ENCODE measurements at regions not wholly inside any gene's neighbourhood (a gene's known extent, or its start where the extent isn't known, plus 50 kb on each side); places are given as distances from the start of the nearest gene placed in this dataset.

DNA sequence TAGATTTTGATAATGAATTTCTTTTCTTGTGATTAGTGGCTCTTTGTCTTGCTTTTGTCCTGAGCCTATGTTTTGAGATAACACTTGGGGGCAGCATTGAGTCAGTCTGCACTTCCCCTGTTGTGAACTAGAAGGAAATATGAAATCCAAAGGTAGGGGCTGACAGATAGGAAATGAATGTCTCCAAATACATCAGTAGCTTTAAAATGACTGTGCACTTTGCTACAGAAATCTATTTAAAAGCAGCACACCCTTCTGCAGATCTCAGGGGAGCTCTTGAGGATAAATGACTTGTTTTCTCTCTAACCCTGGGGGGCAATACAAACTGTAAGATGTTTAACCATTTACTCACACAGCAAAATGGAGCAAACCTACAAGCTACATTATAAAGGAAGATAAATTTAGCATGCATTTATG is 176.0 kb upstream of the MYO3A start:
- TF ChIP-seq ZNF70 (CRISPR knock-in tag; IDR thresholded peaks at IDR 0.05) (no peak), CSDC2 (CRISPR knock-in tag; IDR thresholded peaks at IDR 0.05) (no peak), ZFP3 (CRISPR knock-in tag; IDR thresholded peaks at IDR 0.05) (no peak), ZNF565 (CRISPR knock-in tag; conservative IDR thresholded peaks at IDR 0.05; ENCODE audit: low read depth) (no peak), OSR1 (CRISPR knock-in tag; IDR thresholded peaks at IDR 0.05) (no peak), ZC3H10 (CRISPR knock-in tag; IDR thresholded peaks at IDR 0.05) (no peak)

Data from SK-N-SH treated with all-trans-retinoic acid at 6 μM for 48 hours (cell line).